ENCODE measurements at regions not wholly inside any gene's neighbourhood (a gene's known extent, or its start where the extent isn't known, plus 50 kb on each side); places are given as distances from the start of the nearest gene placed in this dataset.

GRCh38 chrX:129227366-129227765, 295.9 kb downstream of the SMARCA1 start:
- Histone ChIP-seq H3K4me3 (no peak overlapping the region), H3K4me1 (no peaks in the 10 kb centered on the region), H3K27ac (no peak overlapping the region), H3K36me3 (no peaks in the 10 kb centered on the region), H3K27me3 (no peaks in the 10 kb centered on the region), H3K9me3 (no peaks in the 10 kb centered on the region)
- 100% methylated on average over 1 of the region's 2 CpGs; no CpG with 5 or more reads in 1 of the 2 donors for WGBS, 2 donors (ENCODE audit: low coverage in 1 of 2)
- TF ChIP-seq CTCF (IDR thresholded peaks at IDR 0.05) (no peak), POLR2AphosphoS5 (IDR thresholded peaks at IDR 0.05) (no peak), POLR2A (IDR thresholded peaks at IDR 0.05) (no peak), EP300 (IDR thresholded peaks at IDR 0.05) (no peak)
- ATAC-seq: no peak

- H3K36me3 ChIP-seq: no peaks in the 10 kb centered on the region
- ATAC-seq: no peak
- no peak overlapping the region for H3K4me3 ChIP-seq
- WGBS, 2 donors (ENCODE audit: low coverage in 1 of 2): 43 to 60% methylated on average over 3 of the region's 4 CpGs
- H3K27ac ChIP-seq: no peak overlapping the region
- TF ChIP-seq POLR2AphosphoS5 (IDR thresholded peaks at IDR 0.05) (no peak), CTCF (IDR thresholded peaks at IDR 0.05) (no peak), EP300 (IDR thresholded peaks at IDR 0.05) (no peak), POLR2A (IDR thresholded peaks at IDR 0.05) (no peak)
- H3K9me3 ChIP-seq: no peaks in the 10 kb centered on the region
- no peaks in the 10 kb centered on the region for H3K4me1 ChIP-seq
- no peaks in the 10 kb centered on the region for H3K27me3 ChIP-seq
Observed at GRCh38 chrX:129193357-129193756, 329.9 kb downstream of the SMARCA1 start.

GRCh38 chrX:129188231-129188630, 335.1 kb downstream of the SMARCA1 start:
- Histone ChIP-seq H3K36me3 (no peaks in the 10 kb centered on the region), H3K4me3 (no peak overlapping the region), H3K9me3 (no peaks in the 10 kb centered on the region), H3K27me3 (no peaks in the 10 kb centered on the region), H3K27ac (no peak overlapping the region), H3K4me1 (no peaks in the 10 kb centered on the region)
- ATAC-seq: no peak
- TF ChIP-seq EP300 (IDR thresholded peaks at IDR 0.05) (no peak), CTCF (IDR thresholded peaks at IDR 0.05) (no peak), POLR2A (IDR thresholded peaks at IDR 0.05) (no peak), POLR2AphosphoS5 (IDR thresholded peaks at IDR 0.05) (no peak)
- 46 to 82% methylated on average over 2 to 4 of the region's 6 CpGs for WGBS, 2 donors (ENCODE audit: low coverage in 1 of 2)

GRCh38 chrX:129176710-129177109, 346.6 kb downstream of the SMARCA1 start:
- H3K36me3 ChIP-seq: peaks cover 0 to 7% of the 10 kb centered on the region in 2 donors
- no peaks in the 10 kb centered on the region for H3K4me1 ChIP-seq
- no peak overlapping the region for H3K4me3 ChIP-seq
- TF ChIP-seq CTCF (IDR thresholded peaks at IDR 0.05) (no peak), EP300 (IDR thresholded peaks at IDR 0.05) (no peak), POLR2AphosphoS5 (IDR thresholded peaks at IDR 0.05) (no peak), POLR2A (IDR thresholded peaks at IDR 0.05) (no peak)
- no peaks in the 10 kb centered on the region for H3K27me3 ChIP-seq
- H3K9me3 ChIP-seq: no peaks in the 10 kb centered on the region
- no peak overlapping the region for H3K27ac ChIP-seq
- ATAC-seq: no peak

GRCh38 chrX:129161108-129161507, 362.2 kb downstream of the SMARCA1 start:
- no peak for ATAC-seq
- H3K27ac ChIP-seq: no peak overlapping the region
- no peaks in the 10 kb centered on the region for H3K36me3 ChIP-seq
- no peak overlapping the region for H3K4me3 ChIP-seq
- no peaks in the 10 kb centered on the region for H3K9me3 ChIP-seq
- no peaks in the 10 kb centered on the region for H3K4me1 ChIP-seq
- TF ChIP-seq POLR2A (IDR thresholded peaks at IDR 0.05): no peak
- no peak for TF ChIP-seq EP300 (IDR thresholded peaks at IDR 0.05)
- TF ChIP-seq POLR2AphosphoS5 (IDR thresholded peaks at IDR 0.05): no peak
- no peak for TF ChIP-seq CTCF (IDR thresholded peaks at IDR 0.05)
- H3K27me3 ChIP-seq: no peaks in the 10 kb centered on the region
